ENCODE measurements at regions not wholly inside any gene's neighbourhood (a gene's known extent, or its start where the extent isn't known, plus 50 kb on each side); places are given as distances from the start of the nearest gene placed in this dataset.

DNA sequence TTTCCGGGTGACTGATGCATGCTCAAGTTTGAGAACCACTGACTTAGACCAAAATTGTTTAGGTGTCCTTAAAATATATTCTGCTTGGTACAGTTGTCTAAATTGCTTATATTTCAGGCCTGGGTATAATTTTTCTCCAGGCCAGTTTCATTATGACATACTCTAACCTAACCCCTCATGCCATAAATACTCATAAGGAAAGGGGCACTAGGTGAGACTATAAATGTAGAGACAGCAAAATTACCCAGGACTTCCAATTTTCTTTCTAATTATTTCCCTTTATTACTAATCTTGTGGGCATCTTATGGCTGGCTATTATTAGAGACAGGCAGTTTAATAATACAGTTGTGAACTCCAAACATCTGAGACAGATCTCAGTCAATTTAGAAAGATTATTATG lies 150.2 kb downstream of the RRAGB start:
- TF ChIP-seq, protein P1, sequence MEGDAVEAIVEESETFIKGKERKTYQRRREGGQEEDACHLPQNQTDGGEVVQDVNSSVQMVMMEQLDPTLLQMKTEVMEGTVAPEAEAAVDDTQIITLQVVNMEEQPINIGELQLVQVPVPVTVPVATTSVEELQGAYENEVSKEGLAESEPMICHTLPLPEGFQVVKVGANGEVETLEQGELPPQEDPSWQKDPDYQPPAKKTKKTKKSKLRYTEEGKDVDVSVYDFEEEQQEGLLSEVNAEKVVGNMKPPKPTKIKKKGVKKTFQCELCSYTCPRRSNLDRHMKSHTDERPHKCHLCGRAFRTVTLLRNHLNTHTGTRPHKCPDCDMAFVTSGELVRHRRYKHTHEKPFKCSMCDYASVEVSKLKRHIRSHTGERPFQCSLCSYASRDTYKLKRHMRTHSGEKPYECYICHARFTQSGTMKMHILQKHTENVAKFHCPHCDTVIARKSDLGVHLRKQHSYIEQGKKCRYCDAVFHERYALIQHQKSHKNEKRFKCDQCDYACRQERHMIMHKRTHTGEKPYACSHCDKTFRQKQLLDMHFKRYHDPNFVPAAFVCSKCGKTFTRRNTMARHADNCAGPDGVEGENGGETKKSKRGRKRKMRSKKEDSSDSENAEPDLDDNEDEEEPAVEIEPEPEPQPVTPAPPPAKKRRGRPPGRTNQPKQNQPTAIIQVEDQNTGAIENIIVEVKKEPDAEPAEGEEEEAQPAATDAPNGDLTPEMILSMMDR (IDR thresholded peaks at IDR 0.05), result no peak
- no peak for TF ChIP-seq POLR2A (IDR thresholded peaks at IDR 0.05)

Data from lower leg skin (tissue), 3 donors.